H9 (cell line): ENCODE measurements at regions not wholly inside any gene's neighbourhood (a gene's known extent, or its start where the extent isn't known, plus 50 kb on each side); places are given as distances from the start of the nearest gene placed in this dataset.

ENCODE experiments used
- DNase-seq: peaks from one replicate; pipeline ENCODE4 v3.0.0-alpha.2; 2017
- H2AFZ ChIP-seq: one replicate; pipeline ENCODE4 v1.6.1; 2013; ENCODE audit warnings: mild to moderate bottlenecking, low read length, control low read depth, moderate library complexity
- H2AK5ac ChIP-seq: 2 replicates; pipeline ENCODE4 v1.6.1; 2013; ENCODE audit warnings: low read length, control low read depth, mixed read lengths; ENCODE audit not compliant: insufficient read length
- H2BK120ac ChIP-seq: one replicate; pipeline ENCODE4 v1.6.1; 2013; ENCODE audit warnings: low read depth, mild to moderate bottlenecking, low read length, control low read depth, inconsistent platforms; ENCODE audit not compliant: poor library complexity, severe bottlenecking
- H2BK12ac ChIP-seq: 2 replicates; pipeline ENCODE4 v1.6.1; 2013; ENCODE audit warnings: low read length, control low read depth, mixed read lengths, low read depth; ENCODE audit not compliant: insufficient read length
- H2BK15ac ChIP-seq: 2 replicates; pipeline ENCODE4 v1.6.1; 2013; ENCODE audit warnings: low read depth, low read length, control low read depth
- H2BK20ac ChIP-seq: one replicate; pipeline ENCODE4 v1.6.1; 2013; ENCODE audit warnings: low read depth, mild to moderate bottlenecking, low read length, control low read depth, inconsistent platforms; ENCODE audit not compliant: poor library complexity, severe bottlenecking
- H2BK5ac ChIP-seq: 2 replicates; pipeline ENCODE4 v1.6.1; 2013; ENCODE audit warnings: low read length, control low read depth, mixed read lengths; ENCODE audit not compliant: insufficient read length
- H3K14ac ChIP-seq: 2 replicates; pipeline ENCODE4 v1.6.1; 2013; ENCODE audit warnings: low read length, control low read depth; ENCODE audit not compliant: insufficient read depth
- H3K18ac ChIP-seq: 2 replicates; pipeline ENCODE4 v1.6.1; 2013; ENCODE audit warnings: low read depth, mild to moderate bottlenecking, mixed read lengths, low read length, control low read depth; ENCODE audit not compliant: insufficient read length
- H3K23ac ChIP-seq: 2 replicates; pipeline ENCODE4 v1.6.1; 2013; ENCODE audit warnings: low read length, control low read depth, mixed read lengths, low read depth; ENCODE audit not compliant: insufficient read length
- H3K23me2 ChIP-seq: 2 replicates; pipeline ENCODE4 v1.6.1; 2013; ENCODE audit warnings: low read depth, mild to moderate bottlenecking, mixed read lengths, low read length, control low read depth; ENCODE audit not compliant: insufficient read length, poor library complexity, severe bottlenecking
- H3K27ac ChIP-seq: 2 replicates; pipeline ENCODE4 v1.5.1; 2013; ENCODE audit warnings: low read length, control low read depth, mixed read lengths, low read depth; ENCODE audit not compliant: insufficient read length
- H3K27me3 ChIP-seq: 2 replicates; pipeline ENCODE4 v1.6.1; 2013; ENCODE audit warnings: low read length, control low read depth, inconsistent platforms; ENCODE audit not compliant: insufficient read depth
- H3K4ac ChIP-seq: 2 replicates; pipeline ENCODE4 v1.6.1; 2013; ENCODE audit warnings: low read depth, mild to moderate bottlenecking, control low read depth, inconsistent platforms, low read length, moderate library complexity
- H3K4me1 ChIP-seq: 2 replicates; pipeline ENCODE4 v1.6.1; 2013; ENCODE audit warnings: low read length, control low read depth, inconsistent platforms; ENCODE audit not compliant: insufficient read depth
- H3K4me2 ChIP-seq: 2 replicates; pipeline ENCODE4 v1.6.1; 2013; ENCODE audit warnings: low read length, control low read depth, mixed read lengths; ENCODE audit not compliant: insufficient read length, insufficient read depth
- H3K56ac ChIP-seq: 2 replicates; pipeline ENCODE4 v1.6.1; 2013; ENCODE audit warnings: low read depth, mild to moderate bottlenecking, mixed read lengths, low read length, control low read depth; ENCODE audit not compliant: insufficient read length
- H3K79me1 ChIP-seq: 2 replicates; pipeline ENCODE4 v1.6.1; 2013; ENCODE audit warnings: low read depth, mild to moderate bottlenecking, moderate library complexity, low read length, control low read depth, inconsistent platforms; ENCODE audit not compliant: insufficient read depth, poor library complexity, severe bottlenecking
- H3K79me2 ChIP-seq: 2 replicates; pipeline ENCODE4 v1.6.1; 2013; ENCODE audit warnings: low read length, control low read depth, inconsistent platforms; ENCODE audit not compliant: insufficient read depth
- H3K9ac ChIP-seq: 2 replicates; pipeline ENCODE4 v1.6.1; 2013; ENCODE audit warnings: low read length, control low read depth, mixed read lengths; ENCODE audit not compliant: insufficient read length; ENCODE audit errors: extremely low read depth
- H3K9me3 ChIP-seq: one replicate; pipeline ENCODE4 v1.6.1; 2013; ENCODE audit warnings: low read depth, low read length, inconsistent platforms; ENCODE audit not compliant: control insufficient read depth
- H3T11ph ChIP-seq: one replicate; pipeline ENCODE4 v1.6.1; 2013; ENCODE audit warnings: mild to moderate bottlenecking, low read length, control low read depth, inconsistent platforms
- H4K20me1 ChIP-seq: one replicate; pipeline ENCODE4 v1.6.1; 2013; ENCODE audit not compliant: control insufficient read depth, insufficient read length, insufficient read depth
- H4K5ac ChIP-seq: 2 replicates; pipeline ENCODE4 v1.6.1; 2013; ENCODE audit warnings: low read depth, mild to moderate bottlenecking, mixed read lengths, low read length, control low read depth; ENCODE audit not compliant: insufficient read length
- H4K8ac ChIP-seq: replicated peaks from 2 replicates; pipeline ENCODE4 v1.6.1; 2013; ENCODE audit warnings: low read length, control low read depth, mixed read lengths, low read depth; ENCODE audit not compliant: insufficient read length
- H4K91ac ChIP-seq: 2 replicates; pipeline ENCODE4 v1.6.1; 2013; ENCODE audit warnings: low read depth, mild to moderate bottlenecking, moderate library complexity, mixed read lengths, low read length, control low read depth; ENCODE audit not compliant: insufficient read length
- H3K27ac Mint-ChIP-seq, 3 experiments: 2 replicates in 2 of 3; 3 replicates in 1 of 3; pipeline ENCODE4 v1.8.0; 2020 to 2021; ENCODE audit warnings: mixed read lengths in 3 of 3, mild to moderate bottlenecking in 1 of 3, moderate library complexity in 1 of 3
- H3K27me3 Mint-ChIP-seq: 2 replicates; pipeline ENCODE4 v1.8.0; 2021; ENCODE audit warnings: low read depth, mild to moderate bottlenecking, moderate library complexity, mixed read lengths
- H3K36me3 Mint-ChIP-seq, 3 experiments: 2 replicates in 2 of 3; 3 replicates in 1 of 3; pipeline ENCODE4 v1.8.0; 2020 to 2021; ENCODE audit warnings: low read depth in 3 of 3, mixed read lengths in 3 of 3; ENCODE audit not compliant: insufficient read depth in 1 of 3
- H3K4me1 Mint-ChIP-seq, 2 experiments: 2 replicates each; pipeline ENCODE4 v1.8.0; 2020; ENCODE audit warnings: mixed read lengths in 2 of 2
- H3K4me3 Mint-ChIP-seq, 2 experiments: 2 replicates in 1 of 2; 3 replicates in 1 of 2; pipeline ENCODE4 v1.8.0; 2020 to 2021; ENCODE audit warnings: mild to moderate bottlenecking in 2 of 2, mixed read lengths in 2 of 2, moderate library complexity in 1 of 2
- H3K9me3 Mint-ChIP-seq, 2 experiments: 2 replicates in 1 of 2; 3 replicates in 1 of 2; pipeline ENCODE4 v1.8.0; 2020; ENCODE audit warnings: mild to moderate bottlenecking in 2 of 2, mixed read lengths in 2 of 2, moderate library complexity in 1 of 2
- CTCF ChIP-seq: fragments of 200-600 bp; sonication (generic); conservative IDR thresholded peaks from 3 replicates; pipeline ENCODE4 v1.8.0; 2021; ENCODE audit warnings: antibody characterized with exemption, mild to moderate bottlenecking

- H4K8ac ChIP-seq = no peak overlapping the region
- Mint-ChIP-seq H3K9me3 (peaks cover 10% of the 10 kb centered on the region in 2 experiments; a peak in 4 of 5 replicates), H3K36me3 (peaks cover 0 to 9% (median 0%) of the 10 kb centered on the region in 3 experiments; a peak in 3 of 7 replicates), H3K27ac (no peak overlapping the region), H3K4me1 (peaks cover under 1 to 3% of the 10 kb centered on the region in 2 experiments; a peak in 1 of 4 replicates), H3K4me3 (no peak overlapping the region), H3K27me3 (peaks cover 3% of the 10 kb centered on the region; the same call in 1 of the 2 replicates)
- no peaks in the 10 kb centered on the region for H3K23me2 ChIP-seq
- no peak overlapping the region for H2AK5ac ChIP-seq
- no peak for TF ChIP-seq CTCF
- H3K56ac ChIP-seq = no peak overlapping the region
- no peak overlapping the region for H4K91ac ChIP-seq
- H3K9me3 ChIP-seq = no peaks in the 10 kb centered on the region
- H3K23ac ChIP-seq = no peak overlapping the region
- no peak overlapping the region for H2BK15ac ChIP-seq
- H3K18ac ChIP-seq = no peak overlapping the region
- no peak overlapping the region for H3K4me2 ChIP-seq
- H2BK20ac ChIP-seq = no peak overlapping the region
- no peak overlapping the region for H2BK120ac ChIP-seq
- H3K4ac ChIP-seq = no peak overlapping the region
- H2BK12ac ChIP-seq = no peak overlapping the region
- H2BK5ac ChIP-seq = no peak overlapping the region
- no peak overlapping the region for H3K14ac ChIP-seq
- H4K5ac ChIP-seq = no peak overlapping the region
- no peak overlapping the region for H2AFZ ChIP-seq
- H3K27ac ChIP-seq = no peak overlapping the region
- no peak overlapping the region for H3K9ac ChIP-seq
- H4K20me1 ChIP-seq = no peaks in the 10 kb centered on the region
- no peaks in the 10 kb centered on the region for H3K27me3 ChIP-seq
- H3K79me2 ChIP-seq = no peaks in the 10 kb centered on the region
- no peaks in the 10 kb centered on the region for H3K79me1 ChIP-seq
- no peak for DNase-seq
- no peak overlapping the region for H3T11ph ChIP-seq
- no peaks in the 10 kb centered on the region for H3K4me1 ChIP-seq
Observed at GRCh38 chr10:46169736-46170135, 117.1 kb upstream of the ANTXRL start.
